Psoas muscle (tissue), 7 donors: ENCODE measurements at regions not wholly inside any gene's neighbourhood (a gene's known extent, or its start where the extent isn't known, plus 50 kb on each side); places are given as distances from the start of the nearest gene placed in this dataset.

Source experiments
- ATAC-seq, 4 donors: fragments of 200-7000 bp; cut with Tn5 transposase; one replicate each; pipeline ENCODE4 v1.9.1; 2020; ENCODE audit warnings: moderate library complexity in 3 of 4, mild to moderate bottlenecking in 2 of 4
- DNase-seq, 2 donors: peaks; one replicate each; pipeline ENCODE4 v3.0.0-alpha.2; 2020
- H3K27ac ChIP-seq: fragments of 200-600 bp; one replicate; pipeline ENCODE4 v1.8.0; 2022
- H3K27me3 ChIP-seq, 3 donors: fragments of 200-600 bp in 1 of 3; one replicate each; pipeline versions ENCODE4 v1.6.1 to v1.8.0; 2013 to 2022; ENCODE audit warnings: low read length in 2 of 3, mild to moderate bottlenecking in 2 of 3, moderate library complexity in 1 of 3; ENCODE audit not compliant: insufficient read depth in 3 of 3
- H3K36me3 ChIP-seq, 2 donors: fragments of 200-600 bp in 1 of 2; one replicate each; pipeline versions ENCODE4 v1.6.1 to v1.8.0; 2013 to 2022; ENCODE audit warnings: low read depth in 1 of 2, mild to moderate bottlenecking in 1 of 2, moderate library complexity in 1 of 2; ENCODE audit not compliant: insufficient read depth in 1 of 2
- H3K4me1 ChIP-seq: fragments of 200-600 bp; one replicate; pipeline ENCODE4 v1.8.0; 2022
- H3K4me3 ChIP-seq: fragments of 200-600 bp; one replicate; pipeline ENCODE4 v1.8.0; 2022; ENCODE audit warnings: mild to moderate bottlenecking
- H3K9me3 ChIP-seq: fragments of 200-600 bp; one replicate; pipeline ENCODE4 v1.8.0; 2022
- CTCF ChIP-seq: fragments of 200-600 bp; IDR thresholded peaks from one replicate; pipeline ENCODE4 v1.8.0; 2022; ENCODE audit warnings: antibody characterized with exemption
- WGBS, 3 donors: extraction: QIAGEN DNeasy Blood & Tissue Kit; methylation state at CpG; one replicate each; pipeline versions ENCODE4 v1.1.6 to v1.1.7; 2013; 5-methylcytosine and 5-hydroxymethylcytosine counted together
- intact Hi-C, 2 donors: fragments of 100-400 bp; cut with DNase I; formaldehyde crosslinking; loops; one replicate each; pipeline versions ENCODE4 v1.11.0 to v1.14.2; 2022
- donor health status: healthy with polysubstance abuse.
- donor health status: DM: no; HTN: no; CAD: no; lungs with moderate emphysema.
- donor health status: Bipolar disorder and iron deficiency.
- donor health status: healthy.
- donor health status: DM: yes; HTN: yes; CAD: no.
- donor health status: DM: no; HTN: no; CAD: no.
- donor health status: DM: yes; HTN: yes; CAD: no.

GRCh38 chr6:117145940-117146339 lies 119.4 kb upstream of the VGLL2 start:
- Histone ChIP-seq H3K4me1 (peaks cover 10% of the 10 kb centered on the region), H3K4me3 (no peak overlapping the region), H3K9me3 (no peaks in the 10 kb centered on the region), H3K27me3 (no peaks in the 10 kb centered on the region), H3K27ac (no peak overlapping the region), H3K36me3 (no peaks in the 10 kb centered on the region)
- DNase-seq (no peak), ATAC-seq (no peak)
- TF ChIP-seq CTCF: no peak
- 69 to 76% (median 75%) methylated on average over 2 of the region's 2 CpGs for WGBS, 3 donors
- intact Hi-C loops: no loop called here

DNA sequence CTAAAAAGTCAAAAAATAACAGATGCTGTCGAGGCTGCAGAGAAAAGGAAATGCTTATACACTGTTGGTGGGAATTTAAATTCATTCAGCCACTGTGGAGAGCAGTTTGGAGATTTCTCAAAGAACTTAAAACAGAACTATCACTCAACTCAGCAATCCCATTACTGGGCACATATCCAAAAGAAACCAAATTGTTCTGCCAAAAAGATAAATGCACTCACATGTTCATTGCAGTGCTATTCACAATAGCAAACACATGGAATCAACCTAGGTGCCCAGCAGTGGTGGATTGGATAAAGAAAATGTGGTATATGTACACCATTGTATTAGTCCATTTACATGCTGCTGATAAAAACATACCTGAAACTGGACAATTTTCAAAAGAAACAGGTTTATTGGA lies 116.0 kb upstream of the VGLL2 start:
- no peaks in the 10 kb centered on the region for H3K36me3 ChIP-seq
- H3K4me1 ChIP-seq: no peaks in the 10 kb centered on the region
- no peak overlapping the region for H3K27ac ChIP-seq
- DNase-seq (no peak), ATAC-seq (no peak)
- TF ChIP-seq CTCF: no peak
- no peak overlapping the region for H3K4me3 ChIP-seq
- no peaks in the 10 kb centered on the region for H3K9me3 ChIP-seq
- intact Hi-C loops: no loop called here
- no peaks in the 10 kb centered on the region for H3K27me3 ChIP-seq
- WGBS, 3 donors: 15 to 39% (median 24%) methylated on average over 1 of the region's 1 CpG

- no peak for ATAC-seq
- Histone ChIP-seq H3K4me3 (no peak overlapping the region), H3K36me3 (no peaks in the 10 kb centered on the region), H3K9me3 (no peaks in the 10 kb centered on the region), H3K27ac (no peak overlapping the region), H3K27me3 (no peaks in the 10 kb centered on the region), H3K4me1 (peaks cover 12% of the 10 kb centered on the region)
- DNase-seq: no peak
- intact Hi-C loops: no loop called here
- WGBS, 3 donors: 18 to 35% (median 23%) methylated on average over 1 of the region's 1 CpG
- TF ChIP-seq CTCF: no peak
These were observed 108.6 kb upstream of the VGLL2 start for GRCh38 chr6:117156741-117157140.

DNA sequence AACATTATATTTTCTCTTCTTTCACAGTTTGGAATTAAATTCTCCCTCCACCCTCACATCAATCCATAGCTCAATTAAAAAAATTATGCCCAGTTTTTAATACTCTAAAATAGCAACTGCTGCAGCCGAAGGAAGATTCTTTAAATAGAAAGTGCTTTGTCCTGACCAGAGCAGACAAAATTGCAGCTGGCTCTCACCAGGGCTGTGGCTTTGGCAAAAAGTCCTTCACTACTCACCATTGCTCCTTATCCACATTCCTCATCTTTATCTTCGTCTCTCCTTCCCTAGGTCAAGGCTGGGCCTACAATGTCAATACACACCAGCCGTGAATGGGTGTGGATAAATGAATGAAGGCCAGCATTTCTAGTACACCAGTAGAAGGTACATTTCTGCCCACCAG lies 107.9 kb upstream of the VGLL2 start:
- H3K36me3 ChIP-seq: no peaks in the 10 kb centered on the region
- no peak overlapping the region for H3K27ac ChIP-seq
- H3K4me1 ChIP-seq: peaks cover 12% of the 10 kb centered on the region
- ATAC-seq (peak; percentile 61 to 80 (median 74)), DNase-seq (no peak)
- intact Hi-C loops: no loop called here
- no peaks in the 10 kb centered on the region for H3K27me3 ChIP-seq
- H3K4me3 ChIP-seq: no peak overlapping the region
- TF ChIP-seq CTCF: no peak
- no peaks in the 10 kb centered on the region for H3K9me3 ChIP-seq
- 9 to 28% (median 15%) methylated on average over 3 of the region's 3 CpGs for WGBS, 3 donors

GRCh38 chr6:117165911-117166499 lies 99.4 kb upstream of the VGLL2 start:
- H3K9me3 ChIP-seq: no peaks in the 10 kb centered on the region
- WGBS, 3 donors: 33 to 40% (median 36%) methylated on average over 2 of the region's 2 CpGs
- ATAC-seq: no peak
- no peaks in the 10 kb centered on the region for H3K36me3 ChIP-seq
- intact Hi-C loops: loop anchor here in 1 of 2 donors (2.0 to 10.0 kb wide), 2 partner anchors 25 to 191 kb away; no protein-coding TSS in a partner anchor
- H3K27me3 ChIP-seq: no peaks in the 10 kb centered on the region
- DNase-seq: no peak
- H3K27ac ChIP-seq: no peak overlapping the region
- H3K4me3 ChIP-seq: no peak overlapping the region
- TF ChIP-seq CTCF: no peak
- peaks cover 22% of the 10 kb centered on the region for H3K4me1 ChIP-seq
